Left forelimb (tissue), 1 donor: ENCODE measurements at regions not wholly inside any gene's neighbourhood (a gene's known extent, or its start where the extent isn't known, plus 50 kb on each side); places are given as distances from the start of the nearest gene placed in this dataset.

Experiments
- DNase-seq: peaks from one replicate; pipeline ENCODE4 v3.0.0-alpha.2; 2018; ENCODE audit warnings: low spot score

DNA sequence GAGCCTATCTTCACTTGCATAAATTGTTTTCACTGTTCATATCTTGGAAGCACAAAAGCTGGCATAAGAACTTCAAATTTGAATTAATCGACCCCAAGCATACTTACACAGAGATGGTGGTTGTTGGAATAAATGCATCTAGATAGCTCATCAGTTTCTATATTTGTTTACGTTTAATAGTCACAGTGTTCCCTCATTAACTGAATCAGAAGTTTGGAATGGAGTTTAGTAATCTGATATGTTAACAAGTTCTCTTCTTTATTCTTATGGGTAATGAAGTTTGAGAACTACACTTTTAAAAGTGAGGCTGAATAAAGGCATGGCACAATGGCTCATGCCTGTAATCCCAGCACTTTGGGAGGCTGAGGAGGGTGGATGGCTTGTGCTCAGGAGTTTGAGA, 886.7 kb upstream of the PCDH20 start:
- DNase-seq: no peak

- DNase-seq: no peak
Observed at GRCh38 chr13:62299988-62300387, 884.3 kb upstream of the PCDH20 start.

DNA sequence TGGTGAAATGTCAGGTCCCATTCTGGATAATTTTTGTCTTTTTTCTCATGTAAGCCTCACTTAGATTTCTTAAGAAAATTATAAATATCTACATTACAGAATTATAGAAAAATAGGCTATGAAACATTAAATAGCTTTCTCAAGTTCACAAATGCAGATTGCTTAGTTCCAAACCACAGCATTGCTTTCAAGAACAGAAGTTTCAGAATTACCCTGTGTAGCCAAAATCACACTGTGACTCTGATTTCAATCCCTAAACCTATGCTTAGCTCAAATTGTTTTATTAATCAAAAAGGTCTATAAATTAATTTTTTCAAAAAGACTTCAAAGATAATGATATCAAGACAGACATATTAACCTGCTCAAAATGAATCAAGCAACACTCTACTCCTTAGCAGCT, 881.2 kb upstream of the PCDH20 start:
- DNase-seq: no peak

DNA sequence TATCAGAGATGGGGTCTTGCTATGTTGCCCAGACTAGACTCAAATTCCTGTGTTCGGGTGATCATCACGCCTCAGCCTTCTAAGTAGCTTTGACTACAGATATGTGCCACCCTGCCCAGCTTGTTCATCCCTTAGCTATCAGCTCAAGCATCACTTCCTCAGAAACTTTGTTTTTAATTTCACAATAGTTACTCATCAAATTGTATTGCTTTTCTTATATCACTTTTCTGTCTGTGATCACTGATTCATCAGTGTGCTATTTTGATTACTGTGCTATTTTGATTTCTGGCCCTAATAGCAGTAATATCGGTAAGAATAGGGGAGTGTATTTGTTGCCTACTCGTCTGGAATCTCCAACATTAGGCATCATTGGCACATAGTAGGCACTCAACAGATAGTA, 878.6 kb upstream of the PCDH20 start:
- no peak for DNase-seq

DNA sequence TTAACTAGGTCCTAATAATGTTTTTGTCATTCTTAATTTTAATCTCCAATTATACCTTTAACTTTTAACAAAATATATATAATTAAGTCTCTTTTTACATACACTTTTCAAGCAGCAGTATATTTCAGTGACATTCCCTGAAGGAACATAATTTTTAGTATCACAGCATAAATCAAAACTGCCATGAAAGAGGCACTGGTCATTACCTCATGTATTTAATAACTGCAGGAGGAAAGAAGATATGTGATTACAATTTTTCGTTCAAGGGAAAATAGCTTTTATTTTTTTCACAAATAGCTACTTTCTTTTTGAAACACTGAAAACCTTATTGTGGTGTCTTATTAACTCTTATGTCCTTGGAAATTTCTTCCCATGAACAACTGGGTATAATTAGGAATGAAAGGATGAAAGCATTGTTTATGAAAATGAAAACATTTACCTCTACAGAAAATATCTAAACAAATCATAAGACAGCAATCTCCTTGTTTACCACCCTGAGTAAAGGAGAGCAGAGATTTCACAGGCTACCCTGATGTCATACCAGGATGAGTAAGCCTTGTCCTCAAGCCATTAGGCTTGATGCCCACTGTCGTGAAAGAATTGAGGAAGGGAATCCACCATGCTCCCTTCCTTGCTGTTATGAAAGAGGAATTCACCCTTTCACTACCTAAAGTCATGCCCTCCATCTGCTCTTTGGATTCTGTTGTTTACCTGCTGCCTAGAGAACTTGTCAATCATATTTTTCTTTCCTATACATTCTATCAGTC, 877.2 kb upstream of the PCDH20 start:
- no peak for DNase-seq

- DNase-seq: no peak
Observed at GRCh38 chr13:62290542-62290941, 874.9 kb upstream of the PCDH20 start.

- no peak for DNase-seq
Observed at GRCh38 chr13:62287764-62288163, 872.1 kb upstream of the PCDH20 start.

DNA sequence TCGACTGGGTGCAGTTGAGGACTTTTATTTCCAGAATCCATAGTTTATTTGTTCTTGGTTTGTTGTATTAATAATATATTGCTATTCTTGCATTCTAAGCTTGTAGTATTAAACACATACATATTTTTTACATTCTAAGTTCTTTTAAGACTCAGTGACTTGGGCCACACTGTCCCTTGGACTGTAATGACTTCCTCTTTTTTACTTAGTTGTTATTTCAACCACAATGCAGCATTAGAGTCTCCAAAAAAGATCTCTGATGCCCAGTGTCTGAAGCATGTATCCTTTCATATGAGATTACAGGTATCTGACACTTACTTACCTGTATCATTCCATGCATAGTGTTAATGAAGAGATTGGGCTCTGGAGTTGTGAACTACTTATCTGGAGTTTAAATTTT, 864.9 kb upstream of the PCDH20 start:
- DNase-seq: no peak

DNA sequence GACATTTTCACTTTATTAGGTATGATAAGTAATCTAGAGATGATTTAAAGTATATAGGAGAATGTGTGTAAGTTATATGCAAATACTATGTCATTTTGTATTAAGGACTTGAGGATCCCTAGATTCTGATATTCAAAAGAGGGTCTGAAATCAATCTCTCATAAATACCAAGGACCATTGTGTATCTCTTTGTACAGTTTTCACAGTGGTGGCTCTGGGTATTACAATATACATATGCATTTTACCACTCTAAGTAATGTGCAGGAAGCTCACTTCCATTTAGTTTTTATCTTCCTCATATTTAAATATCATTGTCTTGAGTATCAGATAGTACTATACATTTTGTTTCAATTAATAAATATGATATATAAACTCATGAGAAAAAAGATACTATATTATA, 862.6 kb upstream of the PCDH20 start:
- DNase-seq: no peak

DNA sequence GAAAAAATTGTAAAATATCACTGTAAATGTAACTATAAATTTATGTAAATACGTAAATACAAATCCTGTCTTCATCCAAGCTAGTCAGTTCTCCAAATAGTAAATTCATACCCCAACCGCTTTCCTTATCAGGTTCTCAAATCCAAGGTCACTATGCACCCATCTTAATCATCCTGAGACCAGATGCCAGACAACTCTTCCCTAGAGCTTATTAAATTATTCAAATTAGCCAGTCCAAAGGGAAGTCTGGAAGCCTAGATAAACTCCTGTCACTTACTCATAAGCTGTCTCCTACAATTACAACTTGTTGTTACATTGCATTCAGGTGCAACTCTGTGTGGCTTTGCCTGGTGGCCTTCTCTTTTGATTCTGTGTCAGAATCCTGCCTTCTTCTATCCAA, 836.1 kb upstream of the PCDH20 start:
- DNase-seq: no peak

GRCh38 chr13:62250501-62251201, 835.0 kb upstream of the PCDH20 start:
- no peak for DNase-seq

DNA sequence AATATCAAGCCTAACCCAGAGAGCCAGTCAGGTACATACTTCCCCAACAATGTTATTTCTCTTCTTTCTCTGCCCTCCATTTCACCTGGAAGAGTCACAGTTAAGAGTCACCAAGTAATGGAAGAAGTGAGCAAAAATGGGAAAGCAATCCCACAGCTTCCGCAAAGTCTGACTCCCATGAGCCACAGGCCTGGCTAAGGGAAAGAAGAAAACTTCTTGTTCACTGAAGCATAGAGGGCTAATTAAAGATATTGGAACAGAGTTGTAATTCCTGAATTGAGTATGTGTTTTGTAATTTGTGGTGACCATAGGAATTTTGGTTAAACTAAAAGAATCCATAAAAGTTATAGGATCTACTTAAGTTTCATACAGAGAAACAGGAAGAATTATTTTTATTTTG, 830.9 kb upstream of the PCDH20 start:
- DNase-seq: no peak

DNA sequence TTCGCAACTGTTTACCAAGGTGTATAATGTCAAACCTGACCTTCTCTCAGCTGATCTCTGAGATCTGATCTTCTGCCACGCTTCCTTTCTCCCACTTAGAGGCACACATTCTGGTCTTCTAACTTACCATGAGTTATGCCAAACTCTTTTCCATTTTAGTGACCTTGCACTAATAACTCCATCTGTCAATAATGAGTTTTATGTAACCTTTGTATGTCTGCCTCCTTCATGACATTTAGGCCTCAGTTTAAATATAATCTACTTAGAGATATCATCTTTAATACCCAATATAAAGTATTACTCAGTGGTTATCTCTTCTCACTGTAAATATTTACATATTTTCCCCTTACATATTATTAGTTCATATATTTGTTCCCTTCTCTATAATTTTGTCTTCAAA, 827.5 kb upstream of the PCDH20 start:
- no peak for DNase-seq

GRCh38 chr13:62234780-62235440, 819.3 kb upstream of the PCDH20 start:
- no peak for DNase-seq

DNA sequence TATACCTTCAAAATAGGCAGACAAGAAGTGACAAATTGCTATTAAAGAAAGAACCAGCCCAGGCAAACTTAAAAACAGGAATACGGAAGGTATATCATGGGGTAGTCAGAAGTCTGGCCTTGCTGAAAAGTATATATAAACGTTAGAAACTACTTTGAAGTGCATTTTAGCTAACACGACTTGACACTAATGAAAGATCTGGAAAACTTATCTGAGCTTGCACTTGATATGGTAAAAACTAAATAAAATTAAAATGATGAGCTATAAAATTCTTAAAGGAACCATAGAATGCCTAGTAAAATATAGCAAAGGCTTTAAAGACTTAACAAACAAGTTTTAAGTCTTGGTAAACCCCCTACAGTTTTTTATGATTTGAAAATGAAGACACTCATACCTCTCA, 795.3 kb upstream of the PCDH20 start:
- no peak for DNase-seq

GRCh38 chr13:62209529-62209928, 793.9 kb upstream of the PCDH20 start:
- DNase-seq: no peak

- no peak for DNase-seq
Observed at GRCh38 chr13:62207388-62207787, 791.7 kb upstream of the PCDH20 start.

DNA sequence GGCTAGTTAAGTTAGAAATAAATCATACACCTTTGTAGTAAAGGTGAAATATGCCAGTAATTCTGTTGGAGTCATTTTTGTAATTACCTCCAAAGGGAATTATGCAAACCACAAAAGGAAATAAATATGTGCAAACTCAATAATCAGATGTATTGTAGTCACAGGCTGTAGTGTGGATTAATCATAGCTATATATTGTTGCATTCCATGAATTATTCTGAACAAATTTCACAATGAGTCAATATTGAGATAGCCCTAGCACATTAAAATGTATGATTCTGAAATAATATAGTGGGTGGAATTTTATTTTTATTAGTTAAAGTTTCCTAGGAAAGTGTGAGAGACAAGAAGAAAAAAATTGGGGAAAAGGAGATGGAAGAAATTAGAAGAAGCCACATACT, 790.5 kb upstream of the PCDH20 start:
- DNase-seq: no peak

GRCh38 chr13:62205273-62205672, 789.6 kb upstream of the PCDH20 start:
- no peak for DNase-seq

DNA sequence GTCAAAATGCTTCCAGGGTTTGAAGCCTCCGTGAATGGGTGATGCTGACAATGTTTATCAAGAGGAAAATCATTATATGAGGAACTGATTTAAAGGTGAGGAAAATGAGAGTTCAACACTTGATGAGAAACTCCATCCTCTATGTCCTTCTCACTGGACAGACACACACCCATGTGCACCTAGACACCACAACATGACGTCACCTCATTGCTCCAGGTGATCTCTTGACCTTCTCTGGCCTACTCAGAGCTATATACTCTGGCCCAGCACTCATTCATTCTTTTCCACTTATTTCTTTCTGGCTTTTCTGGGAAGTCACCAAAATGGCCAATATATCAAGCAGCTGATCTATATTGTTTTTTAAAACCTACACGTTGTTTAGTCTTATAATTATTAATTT, 778.7 kb upstream of the PCDH20 start:
- DNase-seq: no peak

GRCh38 chr13:62193919-62194318, 778.3 kb upstream of the PCDH20 start:
- DNase-seq: no peak

- DNase-seq: no peak
Observed at GRCh38 chr13:62185631-62186255, 770.1 kb upstream of the PCDH20 start.

- no peak for DNase-seq
Observed at GRCh38 chr13:62176051-62176450, 760.4 kb upstream of the PCDH20 start.
